Glutamatergic neuron (in vitro differentiated cells): ENCODE measurements at regions not wholly inside any gene's neighbourhood (a gene's known extent, or its start where the extent isn't known, plus 50 kb on each side); places are given as distances from the start of the nearest gene placed in this dataset.

Experiments used
- DNase-seq: peaks from one replicate; pipeline ENCODE4 v3.0.0; 2022
- H3K27ac Mint-ChIP-seq: one replicate; pipeline ENCODE4 v1.8.0; 2020; ENCODE audit warnings: mild to moderate bottlenecking, mixed read lengths, inconsistent platforms; ENCODE audit not compliant: unreplicated experiment
- H3K27me3 Mint-ChIP-seq: one replicate; pipeline ENCODE4 v1.8.0; 2020; ENCODE audit warnings: mild to moderate bottlenecking, moderate library complexity, mixed read lengths, inconsistent platforms; ENCODE audit not compliant: unreplicated experiment
- H3K36me3 Mint-ChIP-seq: one replicate; pipeline ENCODE4 v1.8.0; 2020; ENCODE audit warnings: mild to moderate bottlenecking, mixed read lengths, inconsistent platforms; ENCODE audit not compliant: unreplicated experiment
- H3K4me1 Mint-ChIP-seq: one replicate; pipeline ENCODE4 v1.8.0; 2020; ENCODE audit warnings: mild to moderate bottlenecking, low read depth, mixed read lengths, inconsistent platforms; ENCODE audit not compliant: unreplicated experiment
- H3K4me3 Mint-ChIP-seq: one replicate; pipeline ENCODE4 v1.8.0; 2020; ENCODE audit warnings: mild to moderate bottlenecking, mixed read lengths, inconsistent platforms; ENCODE audit not compliant: unreplicated experiment
- H3K9me3 Mint-ChIP-seq: one replicate; pipeline ENCODE4 v1.8.0; 2020; ENCODE audit warnings: mild to moderate bottlenecking, moderate library complexity, mixed read lengths, inconsistent platforms; ENCODE audit not compliant: unreplicated experiment
- CTCF ChIP-seq: fragments of 200-600 bp; sonication (generic); IDR thresholded peaks from one replicate; pipeline ENCODE4 v1.5.0; 2021; ENCODE audit not compliant: partially characterized antibody, unreplicated experiment

GRCh38 chr5:67679184-67679841, 482.7 kb upstream of the CD180 start:
- Mint-ChIP-seq H3K27ac (no peak overlapping the region), H3K9me3 (no peaks in the 10 kb centered on the region), H3K27me3 (no peaks in the 10 kb centered on the region), H3K4me1 (peaks cover 5% of the 10 kb centered on the region), H3K4me3 (no peak overlapping the region), H3K36me3 (no peaks in the 10 kb centered on the region)
- no peak for TF ChIP-seq CTCF
- DNase-seq = no peak

GRCh38 chr5:67678594-67678993, 482.0 kb upstream of the CD180 start:
- TF ChIP-seq CTCF = no peak
- Mint-ChIP-seq H3K27ac (no peak overlapping the region), H3K4me1 (peaks cover 5% of the 10 kb centered on the region), H3K27me3 (no peaks in the 10 kb centered on the region), H3K4me3 (no peak overlapping the region), H3K9me3 (no peaks in the 10 kb centered on the region), H3K36me3 (no peaks in the 10 kb centered on the region)
- DNase-seq = no peak

- no peak for TF ChIP-seq CTCF
- Mint-ChIP-seq H3K9me3 (no peaks in the 10 kb centered on the region), H3K27ac (no peak overlapping the region), H3K4me3 (no peak overlapping the region), H3K27me3 (no peaks in the 10 kb centered on the region), H3K36me3 (no peaks in the 10 kb centered on the region), H3K4me1 (peaks cover 5% of the 10 kb centered on the region)
- DNase-seq = no peak
These were observed 480.9 kb upstream of the CD180 start for GRCh38 chr5:67677422-67677970.

- no peak overlapping the region for H3K4me3 Mint-ChIP-seq
- no peaks in the 10 kb centered on the region for H3K9me3 Mint-ChIP-seq
- no peaks in the 10 kb centered on the region for H3K36me3 Mint-ChIP-seq
- TF ChIP-seq CTCF = no peak
- H3K27me3 Mint-ChIP-seq = no peaks in the 10 kb centered on the region
- H3K27ac Mint-ChIP-seq = no peak overlapping the region
- H3K4me1 Mint-ChIP-seq = peaks cover 5% of the 10 kb centered on the region
- DNase-seq = no peak
These were observed 480.3 kb upstream of the CD180 start for GRCh38 chr5:67676863-67677262.

GRCh38 chr5:67674159-67674655, 477.6 kb upstream of the CD180 start:
- H3K36me3 Mint-ChIP-seq = peaks cover 7% of the 10 kb centered on the region
- H3K27ac Mint-ChIP-seq = no peak overlapping the region
- H3K27me3 Mint-ChIP-seq = no peaks in the 10 kb centered on the region
- no peaks in the 10 kb centered on the region for H3K9me3 Mint-ChIP-seq
- H3K4me3 Mint-ChIP-seq = no peak overlapping the region
- no peak for DNase-seq
- H3K4me1 Mint-ChIP-seq = peaks cover 5% of the 10 kb centered on the region
- no peak for TF ChIP-seq CTCF
